ENCODE measurements at regions not wholly inside any gene's neighbourhood (a gene's known extent, or its start where the extent isn't known, plus 50 kb on each side); places are given as distances from the start of the nearest gene placed in this dataset.
"Not testable (repeated sequence)": the region's sequence is repeated elsewhere in the genome, so short reads cannot be mapped to it uniquely, and the experiment has no call there.

DNA sequence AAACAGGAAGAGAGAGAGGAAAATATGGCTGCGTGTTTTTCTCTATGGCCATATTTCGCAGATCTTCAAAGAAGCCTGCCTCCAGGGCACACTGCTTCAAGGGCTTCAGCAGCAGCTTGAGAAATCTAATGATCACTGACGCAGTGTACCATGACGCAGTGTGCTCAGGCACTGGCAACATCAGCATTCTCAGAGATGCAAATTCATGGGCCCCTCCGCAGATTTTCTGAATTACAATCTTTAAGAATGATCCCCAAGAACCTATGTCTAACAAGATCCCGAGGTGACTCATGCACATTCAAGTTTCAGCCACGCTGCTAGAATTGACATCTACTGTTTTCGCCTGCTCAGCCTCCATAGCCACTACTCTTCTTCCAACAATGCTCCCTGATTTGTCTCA is 143.9 kb upstream of the ZNF366 start:
- no peak for DNase-seq (ENCODE audit: low read depth)

GRCh38 chr5:72649449-72649848 is 142.2 kb upstream of the ZNF366 start:
- DNase-seq (ENCODE audit: low read depth): no peak

GRCh38 chr5:72648480-72648879 is 141.3 kb upstream of the ZNF366 start:
- DNase-seq (ENCODE audit: low read depth): no peak

DNA sequence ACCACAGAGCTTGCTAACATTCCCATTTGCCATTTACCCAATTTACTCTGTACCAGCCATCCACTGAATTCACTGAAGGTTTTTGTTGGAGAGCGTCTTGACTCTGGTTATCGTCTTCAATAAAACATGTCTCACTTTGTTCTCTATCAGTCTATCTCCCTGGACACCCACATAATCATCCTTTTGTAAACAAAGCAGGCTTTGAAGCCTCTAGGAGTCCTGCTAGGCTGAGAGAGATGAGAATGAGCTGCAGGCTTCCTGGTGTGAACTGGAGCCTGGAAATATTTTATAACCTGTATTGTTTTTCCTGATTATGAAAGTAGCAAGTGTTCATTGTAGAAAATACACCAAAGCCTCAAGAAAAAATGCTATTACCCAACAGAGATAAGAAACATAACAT is 140.6 kb upstream of the ZNF366 start:
- no peak for DNase-seq (ENCODE audit: low read depth)

GRCh38 chr5:72646246-72646866 is 139.1 kb upstream of the ZNF366 start:
- DNase-seq (ENCODE audit: low read depth): no peak

GRCh38 chr5:72645064-72645846 is 138.0 kb upstream of the ZNF366 start:
- DNase-seq (ENCODE audit: low read depth): no peak

- no peak for DNase-seq (ENCODE audit: low read depth)
Observed at GRCh38 chr5:72644296-72644695, 137.1 kb upstream of the ZNF366 start.

DNA sequence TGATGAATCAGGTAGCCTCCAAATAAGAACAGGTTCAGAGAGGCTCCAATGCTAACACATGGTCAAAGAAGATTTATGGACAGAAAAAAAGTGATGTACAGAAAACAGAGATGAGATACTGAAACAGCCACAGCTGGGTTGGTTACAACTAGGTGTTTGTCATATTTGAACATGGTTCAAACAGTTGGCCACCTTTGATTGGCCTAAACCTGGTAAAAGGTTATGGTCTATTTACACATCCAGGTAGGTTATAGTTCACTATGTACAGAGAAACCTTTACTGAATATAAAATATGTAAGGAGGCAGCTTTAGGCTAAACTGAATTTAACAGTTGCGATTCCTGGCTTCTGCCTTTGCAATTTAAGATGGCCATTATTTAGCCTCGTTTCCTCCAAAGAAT is 134.0 kb upstream of the ZNF366 start:
- no peak for DNase-seq (ENCODE audit: low read depth)

- DNase-seq (ENCODE audit: low read depth): no peak
Observed at GRCh38 chr5:72637058-72637457, 129.8 kb upstream of the ZNF366 start.

DNA sequence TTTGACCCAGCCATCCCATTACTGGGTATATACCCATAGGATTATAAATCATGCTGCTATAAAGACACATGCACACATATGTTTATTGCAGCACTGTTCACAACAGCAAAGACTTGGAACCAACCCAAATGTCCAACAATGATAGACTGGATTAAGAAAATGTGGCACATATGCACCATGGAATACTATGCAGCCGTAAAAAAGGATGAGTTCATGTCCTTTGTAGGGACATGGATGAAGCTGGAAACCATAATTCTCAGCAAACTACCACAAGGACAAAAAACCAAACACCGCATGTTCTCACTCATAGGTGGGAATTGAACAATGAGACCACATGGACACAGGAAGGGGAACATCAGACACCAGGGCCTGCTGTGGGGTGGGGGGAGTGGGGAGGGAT is 129.4 kb upstream of the ZNF366 start:
- not testable (repeated sequence) for DNase-seq (ENCODE audit: low read depth)

- no peak for DNase-seq (ENCODE audit: low read depth)
Observed at GRCh38 chr5:72634444-72634843, 127.2 kb upstream of the ZNF366 start.

DNA sequence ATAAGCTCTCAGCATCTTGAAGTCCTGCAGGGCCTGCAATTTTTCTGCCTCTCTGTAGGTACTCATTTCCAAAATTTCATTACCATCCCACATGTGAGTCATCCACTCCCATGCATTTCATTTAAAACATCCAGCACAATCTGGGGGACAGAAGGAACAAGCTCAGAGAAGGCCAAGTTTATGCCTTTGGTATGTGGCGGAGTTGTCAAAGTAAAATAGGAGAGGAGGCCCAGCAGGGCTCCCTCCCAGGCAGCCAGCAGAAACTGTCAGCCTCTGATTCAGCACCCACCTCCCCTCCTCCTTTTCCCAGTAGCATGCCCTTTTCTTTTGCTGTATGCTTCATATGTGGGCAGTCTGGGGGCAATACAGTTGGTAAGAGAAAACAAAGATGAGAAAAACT is 126.4 kb upstream of the ZNF366 start:
- peak; percentile 72 for DNase-seq (ENCODE audit: low read depth)

DNA sequence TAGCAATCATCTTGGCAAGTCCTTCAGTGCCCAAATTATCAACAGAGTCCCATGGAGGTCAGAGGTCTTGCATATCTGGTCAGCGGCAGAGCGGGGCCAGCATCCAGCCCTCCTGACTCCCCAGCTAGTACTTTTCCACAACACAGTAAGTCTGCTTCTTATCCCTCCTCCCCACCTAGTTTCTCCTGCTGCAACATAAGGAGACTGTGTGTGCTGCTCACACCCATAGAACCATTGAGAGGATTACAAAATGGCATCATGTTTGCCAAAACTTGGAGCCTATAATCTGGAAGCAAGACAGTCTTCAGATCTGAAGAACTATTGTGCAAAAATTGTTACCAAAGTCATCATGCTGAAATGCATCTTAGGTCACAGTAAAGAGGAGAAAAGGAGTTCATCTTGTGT is 125.8 kb upstream of the ZNF366 start:
- DNase-seq (ENCODE audit: low read depth): peak; percentile 85

DNA sequence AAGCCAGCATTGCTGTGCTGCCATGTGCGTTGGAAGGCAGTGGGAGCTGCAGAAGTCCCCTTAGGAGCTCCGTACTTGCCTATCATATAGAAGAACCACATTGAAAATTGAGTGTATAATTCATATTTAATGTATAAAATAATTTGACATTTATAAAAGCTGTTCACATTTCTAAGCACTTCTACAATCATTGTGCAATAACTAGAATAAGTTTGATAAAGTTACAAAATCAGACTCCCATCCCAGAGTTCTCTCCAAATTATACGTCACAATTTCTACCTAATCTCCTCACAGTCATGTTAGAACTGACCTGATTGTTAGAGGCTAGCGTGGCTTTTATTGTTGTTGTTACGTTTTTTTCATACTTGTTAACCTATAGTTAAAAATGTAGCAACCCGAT is 123.5 kb upstream of the ZNF366 start:
- no peak for DNase-seq (ENCODE audit: low read depth)

GRCh38 chr5:72630081-72630480 is 122.9 kb upstream of the ZNF366 start:
- DNase-seq (ENCODE audit: low read depth): no peak

GRCh38 chr5:72628771-72629371 is 121.7 kb upstream of the ZNF366 start:
- DNase-seq (ENCODE audit: low read depth): no peak

DNA sequence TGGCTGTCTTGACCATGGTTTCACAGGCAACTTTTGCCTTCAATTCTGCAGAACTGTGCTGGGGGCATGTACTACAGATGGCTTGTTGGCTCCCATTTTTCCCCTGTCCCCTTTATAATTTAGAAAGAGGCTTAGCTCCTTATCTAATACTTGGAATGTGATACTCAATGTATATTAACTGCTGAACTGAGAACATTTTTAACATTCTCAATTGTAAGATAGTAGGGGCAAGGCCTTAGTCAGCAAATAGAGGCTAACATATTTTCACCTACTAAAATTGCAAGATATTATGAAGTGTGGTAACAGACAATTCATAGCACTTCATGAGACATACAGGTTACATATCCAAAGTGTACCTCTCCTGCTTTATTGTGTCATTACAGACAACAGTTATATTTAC is 118.1 kb upstream of the ZNF366 start:
- no peak for DNase-seq (ENCODE audit: low read depth)

DNA sequence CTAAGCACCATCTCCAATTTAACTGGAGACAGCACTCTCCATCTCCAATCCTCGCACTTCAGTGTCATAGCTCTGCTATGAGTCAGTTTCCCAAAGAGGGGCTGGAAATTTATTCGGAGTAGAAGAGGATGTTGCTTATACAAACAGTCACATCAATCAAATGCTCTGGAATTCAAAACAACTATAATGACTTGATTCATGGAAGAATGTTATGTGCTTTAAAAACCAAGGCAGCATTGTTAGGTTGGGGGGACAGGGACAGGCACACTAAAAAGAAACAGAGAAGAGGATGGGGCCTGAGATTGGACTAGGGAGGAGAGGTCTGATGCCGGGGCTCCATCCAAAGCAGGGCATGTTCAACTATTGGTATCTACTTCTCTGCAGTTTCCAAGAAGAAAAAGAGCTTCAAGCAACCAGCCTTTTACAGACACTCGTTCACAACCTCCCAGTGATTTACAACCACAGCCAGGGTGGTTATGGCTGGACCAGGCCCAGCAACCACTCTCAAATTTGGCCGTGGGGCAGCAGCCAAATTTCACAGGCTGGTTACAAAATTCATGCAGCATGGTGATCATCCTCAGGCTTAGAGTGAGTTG is 117.5 kb upstream of the ZNF366 start:
- peak; percentile 79 for DNase-seq (ENCODE audit: low read depth)

DNA sequence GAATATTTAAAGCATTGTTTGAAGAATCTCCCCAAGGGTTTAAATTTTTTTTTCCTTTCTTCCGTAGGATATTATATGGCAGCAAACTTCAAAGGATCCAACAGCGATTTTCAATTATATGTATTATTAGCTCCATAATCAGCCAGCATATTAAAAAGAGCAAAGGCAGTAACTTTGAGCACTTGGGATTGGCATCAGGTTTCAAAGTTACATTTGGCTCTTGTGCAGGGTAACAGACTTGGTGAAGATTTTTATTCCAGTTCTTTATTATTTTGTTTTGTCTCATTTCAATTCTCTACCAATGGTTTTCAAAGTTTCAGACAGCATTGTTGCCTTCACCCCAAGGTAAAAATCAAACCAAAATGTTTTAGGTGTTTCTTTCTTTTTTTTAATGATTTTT is 116.7 kb upstream of the ZNF366 start:
- DNase-seq (ENCODE audit: low read depth): no peak

DNA sequence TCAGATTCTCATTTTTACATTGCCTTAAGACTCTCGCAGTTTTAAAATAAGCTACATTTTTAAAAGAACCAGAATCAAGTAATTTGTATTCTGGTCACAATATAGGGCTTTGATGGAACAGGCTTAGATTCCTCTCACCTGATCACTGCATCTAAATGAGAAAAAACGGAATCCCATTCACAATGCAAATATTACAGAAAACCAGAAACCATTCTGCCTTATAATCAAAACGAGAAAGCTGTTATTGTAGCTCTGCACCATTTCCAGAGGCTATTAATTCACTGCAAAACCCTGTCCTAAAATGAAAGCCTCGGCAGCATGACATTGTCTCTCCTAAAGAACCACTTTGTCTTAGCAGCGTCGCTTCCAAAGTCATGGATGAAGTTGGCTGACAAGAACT is 116.1 kb upstream of the ZNF366 start:
- DNase-seq (ENCODE audit: low read depth): no peak

- no peak for DNase-seq (ENCODE audit: low read depth)
Observed at GRCh38 chr5:72622170-72622760, 115.1 kb upstream of the ZNF366 start.

DNA sequence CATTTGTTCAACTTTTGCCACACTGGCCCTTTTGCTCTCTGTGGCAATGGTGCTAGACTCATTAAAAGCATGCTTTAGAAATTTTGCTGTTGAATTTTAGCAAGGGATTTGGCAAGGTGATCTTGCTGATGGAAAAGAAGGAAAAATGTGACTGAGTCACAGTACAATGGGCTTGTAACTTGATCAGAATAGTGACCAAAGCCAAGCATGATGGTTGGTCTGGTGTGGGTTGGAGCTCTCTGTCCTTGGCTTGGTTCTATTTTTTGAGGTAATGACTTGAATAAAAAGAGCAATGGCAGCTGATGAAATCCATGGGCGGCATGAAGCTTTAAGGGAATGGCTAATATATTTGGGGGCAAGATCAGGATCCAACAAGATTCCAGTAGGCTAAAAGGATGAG is 114.4 kb upstream of the ZNF366 start:
- DNase-seq (ENCODE audit: low read depth): peak; percentile 65

- no peak for DNase-seq (ENCODE audit: low read depth)
Observed at GRCh38 chr5:72619677-72620076, 112.5 kb upstream of the ZNF366 start.
